ENCODE measurements at regions not wholly inside any gene's neighbourhood (a gene's known extent, or its start where the extent isn't known, plus 50 kb on each side); places are given as distances from the start of the nearest gene placed in this dataset.

- TF ChIP-seq CTCF (IDR thresholded peaks at IDR 0.05) = no peak
- no peak for TF ChIP-seq POLR2A (IDR thresholded peaks at IDR 0.05)
Measured at GRCh38 chr2:150129921-150130575, 357.4 kb downstream of the RND3 start.

All from stomach (tissue), 4 donors.